Esophagus muscularis mucosa (tissue), 4 donors: ENCODE measurements at regions not wholly inside any gene's neighbourhood (a gene's known extent, or its start where the extent isn't known, plus 50 kb on each side); places are given as distances from the start of the nearest gene placed in this dataset.

ENCODE experiments used
- EP300 ChIP-seq: sonication (generic); formaldehyde crosslinking; IDR thresholded peaks from one replicate; pipeline ENCODE4 v1.6.1; 2017; ENCODE audit warnings: antibody characterized with exemption
- POLR2AphosphoS5 ChIP-seq, 2 donors: sonication (generic); formaldehyde crosslinking; IDR thresholded peaks; one replicate each; pipeline ENCODE4 v1.6.1; 2017; ENCODE audit warnings: antibody characterized with exemption in 2 of 2
- TF ChIP-seq, protein P1 (sequence below), 3 experiments: fragments of 200-600 bp in 2 of 3; fragments of 450-650 bp in 1 of 3; sonication (generic) in 2 of 3; IDR thresholded peaks; one replicate each; pipeline ENCODE4 v1.5.1; 2017 to 2019; ENCODE audit warnings: antibody characterized with exemption in 3 of 3, mild to moderate bottlenecking in 2 of 3, moderate library complexity in 1 of 3

DNA sequence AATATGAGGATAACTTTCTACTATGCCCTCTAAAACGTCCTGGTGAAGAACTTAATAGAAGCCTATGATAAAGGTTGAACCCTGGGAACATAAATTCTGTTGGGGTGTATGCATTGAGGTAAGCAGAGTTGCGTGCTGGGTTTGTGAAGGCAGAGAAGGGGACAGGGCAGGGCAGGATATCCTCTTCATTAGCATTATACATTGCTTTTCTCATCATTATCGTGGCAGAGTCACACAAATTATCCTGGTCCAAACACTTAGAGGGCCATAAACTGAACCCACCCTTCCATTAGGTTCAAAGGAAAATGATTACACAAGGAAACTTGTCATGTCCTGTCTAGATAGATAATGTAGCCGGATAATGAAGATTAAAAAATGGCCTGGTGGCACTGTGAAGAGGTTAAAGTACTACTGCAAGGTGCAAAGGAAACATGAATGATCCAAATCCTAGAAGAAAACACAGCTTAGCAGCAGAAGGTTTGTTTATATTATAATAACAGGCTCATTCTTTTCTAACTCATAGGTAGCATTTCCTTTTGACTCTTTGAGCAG, 189.1 kb downstream of the SPCS3 start:
- TF ChIP-seq EP300 (no peak), POLR2AphosphoS5 (IDR thresholded peaks at IDR 0.05) (no peak)
- TF ChIP-seq, protein P1, sequence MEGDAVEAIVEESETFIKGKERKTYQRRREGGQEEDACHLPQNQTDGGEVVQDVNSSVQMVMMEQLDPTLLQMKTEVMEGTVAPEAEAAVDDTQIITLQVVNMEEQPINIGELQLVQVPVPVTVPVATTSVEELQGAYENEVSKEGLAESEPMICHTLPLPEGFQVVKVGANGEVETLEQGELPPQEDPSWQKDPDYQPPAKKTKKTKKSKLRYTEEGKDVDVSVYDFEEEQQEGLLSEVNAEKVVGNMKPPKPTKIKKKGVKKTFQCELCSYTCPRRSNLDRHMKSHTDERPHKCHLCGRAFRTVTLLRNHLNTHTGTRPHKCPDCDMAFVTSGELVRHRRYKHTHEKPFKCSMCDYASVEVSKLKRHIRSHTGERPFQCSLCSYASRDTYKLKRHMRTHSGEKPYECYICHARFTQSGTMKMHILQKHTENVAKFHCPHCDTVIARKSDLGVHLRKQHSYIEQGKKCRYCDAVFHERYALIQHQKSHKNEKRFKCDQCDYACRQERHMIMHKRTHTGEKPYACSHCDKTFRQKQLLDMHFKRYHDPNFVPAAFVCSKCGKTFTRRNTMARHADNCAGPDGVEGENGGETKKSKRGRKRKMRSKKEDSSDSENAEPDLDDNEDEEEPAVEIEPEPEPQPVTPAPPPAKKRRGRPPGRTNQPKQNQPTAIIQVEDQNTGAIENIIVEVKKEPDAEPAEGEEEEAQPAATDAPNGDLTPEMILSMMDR (IDR thresholded peaks at IDR 0.05): no peak
